GM12864 (cell line): ENCODE measurements at regions not wholly inside any gene's neighbourhood (a gene's known extent, or its start where the extent isn't known, plus 50 kb on each side); places are given as distances from the start of the nearest gene placed in this dataset.

Experiments used
- DNase-seq: peaks from one replicate; pipeline ENCODE4 v3.0.0-alpha.2; 2011; ENCODE audit warnings: low read depth
- H3K4me3 ChIP-seq: 2 replicates; pipeline ENCODE4 v1.5.1; 2011; ENCODE audit warnings: mild to moderate bottlenecking, low read depth, low read length, control low read depth
- CTCF ChIP-seq: IDR thresholded peaks from 2 replicates; pipeline ENCODE4 v1.5.1; 2011; ENCODE audit warnings: low read depth, mild to moderate bottlenecking, moderate library complexity, low read length, control low read depth, inconsistent platforms; ENCODE audit errors: missing control alignments

- DNase-seq, result no peak
- H3K4me3 ChIP-seq, result no peak overlapping the region
- TF ChIP-seq CTCF, result no peak
Observed at GRCh38 chr10:130396044-130396443, 259.9 kb downstream of the GLRX3 start.

GRCh38 chr10:130398090-130398994, 262.2 kb downstream of the GLRX3 start:
- no peak for TF ChIP-seq CTCF
- H3K4me3 ChIP-seq, result no peak overlapping the region
- DNase-seq, result no peak

GRCh38 chr10:130399425-130399950, 263.3 kb downstream of the GLRX3 start:
- no peak for TF ChIP-seq CTCF
- DNase-seq, result no peak
- H3K4me3 ChIP-seq, result no peak overlapping the region

- no peak for DNase-seq
Observed at GRCh38 chr10:130400890-130401289, 264.7 kb downstream of the GLRX3 start.

GRCh38 chr10:130401860-130402765, 265.9 kb downstream of the GLRX3 start:
- TF ChIP-seq CTCF, result no peak
- no peak overlapping the region for H3K4me3 ChIP-seq
- DNase-seq, result no peak

More at GRCh38 chr10:130400890-130401289, 264.7 kb downstream of the GLRX3 start:
- TF ChIP-seq CTCF, result no peak
- H3K4me3 ChIP-seq, result no peak overlapping the region

- no peak overlapping the region for H3K4me3 ChIP-seq
- TF ChIP-seq CTCF, result no peak
- DNase-seq, result no peak
Observed at GRCh38 chr10:130403153-130404075, 267.2 kb downstream of the GLRX3 start.
